ENCODE measurements at regions not wholly inside any gene's neighbourhood (a gene's known extent, or its start where the extent isn't known, plus 50 kb on each side); places are given as distances from the start of the nearest gene placed in this dataset.

GRCh38 chr6:102458990-102459389, 1065.5 kb downstream of the GRIK2 start:
- Mint-ChIP-seq H3K4me1 (ENCODE audit: low read depth) (no peaks in the 10 kb centered on the region), H3K4me3 (ENCODE audit: unreplicated experiment) (no peak overlapping the region), H3K27ac (ENCODE audit: unreplicated experiment) (no peak overlapping the region), H3K27me3 (ENCODE audit: low read depth) (no peaks in the 10 kb centered on the region), H3K9me3 (ENCODE audit: low read depth) (no peaks in the 10 kb centered on the region), H3K36me3 (ENCODE audit: low read depth) (no peaks in the 10 kb centered on the region)
- no peak for TF ChIP-seq CTCF (IDR thresholded peaks at IDR 0.05)
- DNase-seq (ENCODE audit: low spot score) = no peak

- Mint-ChIP-seq H3K4me1 (ENCODE audit: low read depth) (peaks cover 4% of the 10 kb centered on the region), H3K27me3 (ENCODE audit: low read depth) (no peaks in the 10 kb centered on the region), H3K9me3 (ENCODE audit: low read depth) (no peaks in the 10 kb centered on the region), H3K27ac (ENCODE audit: unreplicated experiment) (no peak overlapping the region), H3K4me3 (ENCODE audit: unreplicated experiment) (no peak overlapping the region), H3K36me3 (ENCODE audit: low read depth) (no peaks in the 10 kb centered on the region)
- DNase-seq (ENCODE audit: low spot score) = no peak
- no peak for TF ChIP-seq CTCF (IDR thresholded peaks at IDR 0.05)
Measured at GRCh38 chr6:102438171-102438570, 1044.7 kb downstream of the GRIK2 start.

GRCh38 chr6:102417368-102417998, 1024.0 kb downstream of the GRIK2 start:
- Mint-ChIP-seq H3K36me3 (ENCODE audit: low read depth) (no peaks in the 10 kb centered on the region), H3K4me1 (ENCODE audit: low read depth) (no peaks in the 10 kb centered on the region), H3K4me3 (ENCODE audit: unreplicated experiment) (no peak overlapping the region), H3K9me3 (ENCODE audit: low read depth) (peaks cover 8% of the 10 kb centered on the region), H3K27me3 (ENCODE audit: low read depth) (no peaks in the 10 kb centered on the region), H3K27ac (ENCODE audit: unreplicated experiment) (no peak overlapping the region)
- no peak for DNase-seq (ENCODE audit: low spot score)
- no peak for TF ChIP-seq CTCF (IDR thresholded peaks at IDR 0.05)

- H3K27me3 Mint-ChIP-seq (ENCODE audit: low read depth) = no peaks in the 10 kb centered on the region
- no peak overlapping the region for H3K27ac Mint-ChIP-seq (ENCODE audit: unreplicated experiment)
- TF ChIP-seq CTCF (IDR thresholded peaks at IDR 0.05) = no peak
- no peaks in the 10 kb centered on the region for H3K4me1 Mint-ChIP-seq (ENCODE audit: low read depth)
- peaks cover 8% of the 10 kb centered on the region for H3K9me3 Mint-ChIP-seq (ENCODE audit: low read depth)
- no peak for DNase-seq (ENCODE audit: low spot score)
- no peak overlapping the region for H3K4me3 Mint-ChIP-seq (ENCODE audit: unreplicated experiment)
- H3K36me3 Mint-ChIP-seq (ENCODE audit: low read depth) = no peaks in the 10 kb centered on the region
Measured at GRCh38 chr6:102415891-102416290, 1022.4 kb downstream of the GRIK2 start.

- no peak overlapping the region for H3K4me3 Mint-ChIP-seq (ENCODE audit: unreplicated experiment)
- H3K27me3 Mint-ChIP-seq (ENCODE audit: low read depth) = no peaks in the 10 kb centered on the region
- H3K36me3 Mint-ChIP-seq (ENCODE audit: low read depth) = no peaks in the 10 kb centered on the region
- TF ChIP-seq CTCF (IDR thresholded peaks at IDR 0.05) = no peak
- DNase-seq (ENCODE audit: low spot score) = no peak
- no peak overlapping the region for H3K27ac Mint-ChIP-seq (ENCODE audit: unreplicated experiment)
- H3K9me3 Mint-ChIP-seq (ENCODE audit: low read depth) = peaks cover 5% of the 10 kb centered on the region
- H3K4me1 Mint-ChIP-seq (ENCODE audit: low read depth) = peaks cover under 1% of the 10 kb centered on the region
Measured at GRCh38 chr6:102411796-102412195, 1018.3 kb downstream of the GRIK2 start.
